IPS-NIHi7 (cell line): ENCODE measurements at regions not wholly inside any gene's neighbourhood (a gene's known extent, or its start where the extent isn't known, plus 50 kb on each side); places are given as distances from the start of the nearest gene placed in this dataset.

ENCODE experiments used
- DNase-seq: peaks from one replicate; pipeline ENCODE4 v3.0.0; 2012; ENCODE audit warnings: mixed read lengths; ENCODE audit errors: extremely low spot score

DNA sequence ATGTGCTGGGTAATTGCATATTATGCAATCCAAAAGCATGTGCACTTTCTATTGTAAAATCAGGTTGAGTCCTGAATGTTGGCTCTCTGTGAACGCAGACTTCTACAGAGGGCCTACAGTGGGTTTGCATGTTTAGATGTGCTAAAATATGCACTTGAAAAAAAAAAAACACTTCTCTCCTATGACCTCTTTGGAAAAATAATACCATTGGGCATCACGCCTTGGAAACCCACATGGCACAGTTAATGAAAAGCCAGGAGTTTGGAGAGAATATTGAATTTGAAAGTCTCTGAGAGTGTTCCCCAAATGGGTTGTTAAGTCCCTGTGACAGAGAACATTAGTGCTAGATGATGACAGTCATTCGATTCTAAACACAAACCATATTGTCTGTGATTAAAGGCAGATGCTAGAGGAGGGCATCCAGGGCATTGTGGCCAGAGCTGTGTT is 710.4 kb upstream of the PIK3C3 start:
- no peak for DNase-seq

- DNase-seq, result no peak
Observed at GRCh38 chr18:41237317-41237716, 717.7 kb upstream of the PIK3C3 start.

GRCh38 chr18:41231681-41232080 is 723.4 kb upstream of the PIK3C3 start:
- DNase-seq, result no peak

DNA sequence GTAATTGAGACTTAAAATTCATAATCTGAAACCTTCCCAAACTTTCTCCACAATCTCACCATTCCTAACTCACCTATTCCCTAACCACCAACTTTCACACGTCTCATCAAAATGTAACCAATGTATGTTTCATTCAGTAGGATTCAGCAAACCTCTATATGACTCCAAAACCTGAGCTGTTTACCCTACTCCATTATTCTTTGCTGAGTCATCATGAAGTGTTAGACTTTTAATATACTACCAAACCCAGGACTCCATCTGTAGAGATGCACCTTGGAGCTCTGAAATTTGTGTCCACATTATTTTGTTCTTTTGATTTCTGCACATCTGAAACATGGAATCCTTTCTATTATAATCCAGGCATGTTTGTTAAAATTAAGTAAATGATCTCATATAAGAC is 727.0 kb upstream of the PIK3C3 start:
- no peak for DNase-seq

DNA sequence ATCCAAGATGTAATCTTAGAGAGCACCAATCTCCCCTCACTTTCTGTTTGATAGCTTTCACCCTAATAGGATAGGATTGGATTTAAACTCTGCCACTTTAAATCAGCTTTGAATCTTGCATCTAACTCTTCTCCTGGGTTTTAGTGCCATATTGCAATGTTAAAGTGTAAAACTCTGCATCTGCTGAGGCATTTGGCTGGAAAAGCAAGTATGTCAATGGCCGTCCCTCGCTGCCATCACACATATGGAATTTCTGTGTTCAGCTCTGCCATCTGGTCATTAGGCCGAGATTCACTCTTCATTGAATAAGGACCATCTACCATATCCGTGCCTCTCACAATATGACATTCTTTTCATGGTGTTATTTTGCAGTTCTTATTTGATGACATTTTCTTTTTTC is 728.1 kb upstream of the PIK3C3 start:
- no peak for DNase-seq

GRCh38 chr18:41226186-41226585 is 728.8 kb upstream of the PIK3C3 start:
- no peak for DNase-seq

- DNase-seq, result no peak
Observed at GRCh38 chr18:41216341-41217003, 738.6 kb upstream of the PIK3C3 start.

DNA sequence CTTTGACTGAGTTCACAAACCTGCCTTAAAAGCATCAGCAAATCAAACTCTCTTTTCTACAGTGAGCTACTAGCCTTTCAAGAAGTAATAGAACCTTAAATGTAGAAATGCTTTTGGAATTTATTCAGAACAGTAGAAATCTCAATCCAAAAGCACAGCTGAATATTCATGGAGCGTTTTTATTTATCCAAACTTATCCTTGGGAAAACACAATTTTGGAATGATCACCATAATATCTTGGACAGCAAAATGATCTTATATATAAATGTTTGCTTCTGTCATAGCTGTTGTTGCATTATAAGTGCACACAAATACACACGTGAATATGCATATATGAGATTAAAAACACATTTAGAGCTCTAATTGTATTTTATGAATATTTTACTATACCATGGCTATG is 747.3 kb upstream of the PIK3C3 start:
- DNase-seq, result no peak

GRCh38 chr18:41206341-41206830 is 748.6 kb upstream of the PIK3C3 start:
- no peak for DNase-seq

DNA sequence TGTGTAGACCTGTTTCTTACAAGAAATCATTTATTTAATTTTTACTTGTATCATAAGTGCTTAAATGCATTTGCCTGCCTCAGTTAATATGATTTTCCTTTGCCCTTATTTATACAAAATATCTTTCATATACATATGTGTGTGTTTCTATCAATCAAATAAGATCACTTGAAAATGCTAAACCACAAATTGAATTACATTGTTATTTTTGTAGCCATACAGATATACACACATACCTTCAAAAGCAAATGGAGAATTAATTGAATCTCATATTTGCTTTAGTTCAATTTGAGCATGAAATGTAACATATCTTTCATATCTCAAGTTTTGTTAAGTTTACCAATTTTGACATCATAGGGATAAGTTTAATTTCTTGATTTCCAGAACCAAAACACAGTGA is 755.8 kb upstream of the PIK3C3 start:
- no peak for DNase-seq

- DNase-seq, result no peak
Observed at GRCh38 chr18:41197967-41198366, 757.1 kb upstream of the PIK3C3 start.

DNA sequence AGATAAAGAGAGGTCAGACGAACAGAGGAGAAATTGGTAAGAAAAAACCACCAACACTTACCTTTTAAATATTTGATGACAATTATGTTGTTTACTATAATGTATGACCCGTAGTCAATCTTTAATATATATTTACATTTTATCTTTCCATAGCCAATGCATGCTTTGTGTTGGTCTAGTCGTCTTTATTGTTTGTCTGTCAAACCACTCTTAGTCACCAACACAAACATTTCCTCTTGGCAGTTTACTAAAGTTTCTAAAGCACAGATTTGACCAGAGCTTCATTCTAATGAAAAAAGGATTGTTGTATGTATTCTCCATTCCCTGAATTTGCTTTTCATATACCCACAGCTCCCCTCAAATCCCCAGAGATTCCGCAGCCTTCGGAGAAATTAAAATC is 784.7 kb upstream of the PIK3C3 start:
- no peak for DNase-seq

GRCh38 chr18:41165625-41166024 is 789.4 kb upstream of the PIK3C3 start:
- DNase-seq, result no peak

DNA sequence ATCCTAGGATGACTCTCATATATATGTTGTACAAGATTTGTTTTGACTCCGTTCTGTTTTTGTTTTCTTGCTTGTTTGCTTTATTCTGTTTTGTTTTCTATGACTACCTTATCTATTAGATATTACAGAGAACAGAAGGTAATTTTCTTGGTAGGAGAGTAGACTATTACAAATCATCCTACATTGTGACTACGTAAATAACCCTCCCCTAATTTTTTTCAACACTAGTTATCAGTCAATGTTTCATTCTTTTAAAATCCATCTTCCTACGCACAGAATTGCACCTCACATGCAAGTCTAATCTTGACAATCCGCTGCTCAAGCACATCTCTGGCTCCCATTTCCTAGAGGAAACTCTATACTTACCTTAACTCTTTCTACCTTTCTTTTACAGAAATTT is 792.3 kb upstream of the PIK3C3 start:
- no peak for DNase-seq

DNA sequence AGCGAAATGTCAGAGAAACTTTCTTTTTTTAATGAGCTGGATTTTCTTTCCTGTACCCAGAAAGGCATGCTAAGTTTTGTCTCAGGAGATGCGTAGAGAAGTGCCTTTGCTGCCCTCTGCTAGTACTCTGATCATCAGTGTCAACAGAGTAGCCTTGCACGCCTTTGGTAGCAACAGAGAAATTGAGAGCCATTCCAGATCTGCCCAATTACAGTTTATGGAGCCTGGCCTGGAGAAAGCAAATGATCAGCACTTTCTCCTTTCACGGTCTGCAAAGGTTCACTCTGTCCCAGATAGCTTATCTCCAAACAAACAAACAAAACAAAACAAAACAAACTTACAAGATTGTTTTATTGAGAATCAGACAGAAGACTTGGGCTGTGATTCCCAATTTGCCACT is 792.8 kb upstream of the PIK3C3 start:
- DNase-seq, result peak; percentile 13

DNA sequence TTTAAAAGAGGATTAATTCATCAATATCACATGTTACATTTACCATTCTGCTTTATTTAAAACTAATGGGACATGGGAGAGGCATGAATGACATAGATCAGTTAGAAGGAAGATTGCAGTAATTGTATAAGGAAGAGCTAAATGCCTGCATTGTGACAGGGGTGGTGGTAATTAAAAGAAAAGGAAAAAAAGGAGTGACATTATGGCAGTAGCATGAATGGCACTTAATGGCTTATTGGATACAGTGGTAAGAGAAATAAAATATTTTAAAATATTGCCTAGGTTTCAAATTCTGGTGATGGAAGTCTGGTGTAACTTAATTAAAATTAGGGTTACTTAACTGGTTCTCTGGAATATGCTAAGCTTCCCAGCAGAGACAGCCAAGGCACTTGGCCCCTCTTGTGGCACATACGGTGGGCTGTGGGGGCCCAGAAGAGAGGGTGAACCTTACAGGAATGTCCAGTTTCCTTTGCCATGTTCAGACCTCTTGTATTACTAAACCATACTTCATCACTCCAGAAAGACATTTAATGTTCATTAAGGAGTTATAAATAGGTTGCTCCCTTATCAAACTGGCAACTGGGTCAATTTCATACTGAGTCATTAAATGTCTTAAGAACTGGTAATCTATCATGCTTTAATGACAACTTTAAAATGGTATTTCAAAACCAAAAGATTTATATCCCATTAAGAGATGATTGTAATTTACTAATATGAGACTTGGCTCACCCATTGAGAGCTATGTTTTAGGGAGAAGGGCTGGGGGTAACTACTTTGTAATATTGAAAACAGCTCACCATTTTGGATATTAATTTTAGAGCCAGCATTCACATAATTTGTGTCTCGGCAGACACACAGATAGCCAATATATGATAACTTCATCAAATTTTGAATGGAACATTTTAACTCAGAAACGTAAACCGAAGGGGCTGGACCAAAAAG is 798.9 kb upstream of the PIK3C3 start:
- DNase-seq, result no peak

- DNase-seq, result no peak
Observed at GRCh38 chr18:41155025-41155424, 800.0 kb upstream of the PIK3C3 start.

DNA sequence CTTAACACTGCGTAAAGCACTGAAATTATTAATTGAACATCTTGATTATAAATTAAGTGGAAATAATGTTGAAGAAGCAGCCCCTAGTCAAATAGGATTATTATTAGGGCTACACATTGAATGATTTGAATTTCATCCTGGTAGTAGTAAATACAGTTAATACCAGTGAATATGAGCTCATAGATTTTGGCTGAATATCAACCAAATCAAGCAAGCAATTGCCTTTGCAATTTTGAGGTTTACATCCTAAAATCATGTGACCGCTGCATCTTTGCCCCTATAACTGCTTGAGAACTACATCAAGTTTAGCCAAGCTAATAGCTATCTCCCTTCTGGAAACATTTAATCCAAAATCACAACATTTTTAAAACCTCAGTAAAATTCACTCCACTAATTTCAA is 801.2 kb upstream of the PIK3C3 start:
- DNase-seq, result no peak

DNA sequence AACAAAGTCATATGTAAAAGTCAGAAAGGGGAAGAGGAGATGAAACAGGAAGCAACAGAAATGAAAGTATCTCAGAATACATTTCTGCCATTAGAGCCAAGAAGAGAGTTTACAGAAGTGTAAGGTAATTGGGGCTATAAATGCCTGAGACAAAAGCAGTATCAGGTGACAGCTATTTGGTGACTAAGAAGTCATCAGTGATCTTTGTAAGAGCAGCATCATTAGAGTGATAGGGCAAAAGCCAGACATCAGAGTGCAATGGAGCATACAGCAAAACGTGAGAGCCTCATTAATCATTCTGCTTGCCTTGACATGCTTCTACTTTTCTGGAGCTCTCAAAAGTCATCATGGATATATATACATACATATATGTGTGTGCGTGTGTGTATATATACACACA is 804.7 kb upstream of the PIK3C3 start:
- DNase-seq, result no peak

DNA sequence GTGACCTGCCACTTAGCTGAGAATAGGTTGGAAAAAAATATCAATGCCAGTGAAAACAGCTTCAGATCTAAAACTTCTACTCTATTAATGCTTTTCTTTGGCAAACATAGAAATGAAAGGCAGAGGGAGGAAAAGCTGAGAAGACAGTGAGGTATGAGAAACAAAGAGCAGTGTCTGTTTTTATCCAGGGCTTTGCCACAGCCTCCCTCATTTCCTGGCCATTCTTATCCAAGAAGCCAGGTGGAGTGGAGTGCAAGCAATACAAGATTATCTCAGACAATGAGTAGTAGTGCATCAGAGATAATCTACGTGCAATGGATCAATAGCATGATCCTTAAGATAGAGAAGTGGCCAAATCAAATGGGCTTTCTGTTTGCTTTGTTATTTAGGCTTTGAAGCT is 808.7 kb upstream of the PIK3C3 start:
- peak; percentile 10 for DNase-seq

DNA sequence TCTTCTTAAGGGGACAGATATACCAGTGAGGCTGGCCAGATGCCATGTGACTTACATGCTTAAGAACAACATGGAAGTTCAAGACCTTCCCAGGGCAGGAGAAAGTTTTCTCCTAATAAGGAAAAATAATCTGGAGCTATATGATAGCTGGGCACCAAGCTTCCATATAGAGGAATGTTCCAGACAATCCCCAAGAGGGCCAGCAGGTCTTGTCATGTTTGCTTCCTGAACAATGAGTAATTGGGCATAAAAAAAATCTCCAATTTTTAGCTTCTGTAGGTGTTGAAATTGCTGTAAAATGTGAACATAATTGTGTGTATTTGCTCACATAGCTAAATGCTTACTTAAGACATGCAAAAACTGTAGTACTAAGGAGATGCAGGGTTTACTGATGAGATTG is 809.5 kb upstream of the PIK3C3 start:
- DNase-seq, result no peak

DNA sequence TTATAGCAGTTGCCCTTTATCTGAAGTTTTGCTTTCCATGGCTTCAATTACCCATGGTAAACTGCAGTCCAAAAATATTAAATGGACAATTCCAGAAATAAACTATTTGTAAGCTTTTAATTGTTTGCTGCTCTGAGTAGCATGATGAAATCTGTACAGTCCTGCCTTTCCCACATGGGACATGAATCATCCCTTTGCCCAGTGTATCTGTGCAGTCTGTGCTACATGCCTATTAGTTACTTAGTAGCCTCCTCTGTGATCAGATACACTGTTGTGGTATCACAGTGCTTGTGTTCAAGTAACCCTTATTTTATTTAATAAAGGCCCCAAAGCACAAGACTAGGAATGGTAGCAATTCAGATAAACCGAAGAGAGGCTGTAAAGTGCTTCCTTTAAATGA is 810.6 kb upstream of the PIK3C3 start:
- no peak for DNase-seq

GRCh38 chr18:41140506-41140905 is 814.5 kb upstream of the PIK3C3 start:
- DNase-seq, result no peak
